ENCODE measurements at regions not wholly inside any gene's neighbourhood (a gene's known extent, or its start where the extent isn't known, plus 50 kb on each side); places are given as distances from the start of the nearest gene placed in this dataset.

GRCh38 chr5:52339285-52339684 is 448.4 kb upstream of the ITGA1 start:
- in situ Hi-C loops (cut with MboI), result no loop called here
- Histone ChIP-seq H2AFZ (ENCODE audit: control insufficient read depth, low read depth, low read length) (no peak overlapping the region), H3K9ac (ENCODE audit: control insufficient read depth, insufficient read depth, low read length) (no peak overlapping the region), H3K27ac (ENCODE audit: control insufficient read depth, insufficient read depth) (no peak overlapping the region), H3K4me1 (ENCODE audit: control insufficient read depth, insufficient read depth, low read length) (no peaks in the 10 kb centered on the region), H3K27me3 (replicated peaks in 1 of 2; ENCODE audit: control insufficient read depth in 2 of 2, insufficient read depth in 2 of 2, low read length in 1 of 2) (no peaks in the 10 kb centered on the region), H3K36me3 (ENCODE audit: control insufficient read depth in 2 of 2, insufficient read depth in 2 of 2, low read length in 1 of 2) (no peaks in the 10 kb centered on the region), H3K9me3 (replicated peaks; ENCODE audit: control insufficient read depth, insufficient read depth, low read length) (no peaks in the 10 kb centered on the region), H4K20me1 (ENCODE audit: control insufficient read depth, insufficient read depth) (no peaks in the 10 kb centered on the region), H3K4me3 (no peak overlapping the region), H3K4me2 (ENCODE audit: control insufficient read depth, insufficient read depth) (no peak overlapping the region), H3K79me2 (ENCODE audit: control insufficient read depth, insufficient read depth, low read length) (no peaks in the 10 kb centered on the region)
- no peak for ATAC-seq
- CTCF ChIA-PET, result interaction anchor here (0.9 kb wide), 1 partner anchor 15 kb away, joined by 4 read pairs; no protein-coding TSS in a partner anchor
- SMC1A ChIA-PET (ENCODE audit: uncharacterized antibody, unreplicated experiment), result no interaction called here
- FAIRE-seq, result no peak
- POLR2A ChIA-PET, result no interaction called here
- RAD21 ChIA-PET (ENCODE audit: unreplicated experiment), result no interaction called here
- no TSS peak for BruUV-seq (replicated peaks)
- no peak for DNase-seq (ENCODE audit: low read depth, low spot score)
- WGBS (ENCODE audit: insufficient coverage, insufficient replicate concordance, low lambda C conversion rate, missing lambda C conversion rate), result 10% methylated on average over 3 of the region's 3 CpGs
- intact Hi-C loops (cut with micrococcal nuclease; ENCODE audit: unreplicated experiment), result no loop called here
- TF ChIP-seq BCLAF1 (IDR thresholded peaks at IDR 0.05) (no peak), PAX8 (IDR thresholded peaks at IDR 0.05) (no peak), STAT3 (IDR thresholded peaks at IDR 0.05; ENCODE audit: low read depth, low read length) (no peak), CREM (IDR thresholded peaks at IDR 0.05; ENCODE audit: low read depth) (no peak), KAT2A (conservative IDR thresholded peaks at IDR 0.05; ENCODE audit: control insufficient read depth, low read depth, low read length) (no peak), TCF12 (IDR thresholded peaks at IDR 0.05; ENCODE audit: low read depth, low read length) (no peak), CBX5 (IDR thresholded peaks at IDR 0.05; ENCODE audit: low read depth) (no peak), CUX1 (IDR thresholded peaks at IDR 0.05; ENCODE audit: insufficient replicate concordance, low read depth, low read length) (no peak), GATAD2B (conservative IDR thresholded peaks at IDR 0.05; ENCODE audit: low read depth) (no peak), SMAD1 (IDR thresholded peaks at IDR 0.05; ENCODE audit: low read depth, partially characterized antibody) (no peak), EZH2 (IDR thresholded peaks at IDR 0.05; ENCODE audit: borderline replicate concordance, control insufficient read depth, low read depth, low read length) (no peak), HSF1 (IDR thresholded peaks at IDR 0.05; ENCODE audit: low read depth, low read length) (no peak), JUND (IDR thresholded peaks at IDR 0.05; ENCODE audit: low read depth, low read length) (no peak), SMAD5 (IDR thresholded peaks at IDR 0.05; ENCODE audit: low read depth) (no peak), PBX3 (IDR thresholded peaks at IDR 0.05; ENCODE audit: insufficient replicate concordance, low read depth, low read length) (no peak)
